ENCODE measurements at regions not wholly inside any gene's neighbourhood (a gene's known extent, or its start where the extent isn't known, plus 50 kb on each side); places are given as distances from the start of the nearest gene placed in this dataset.

- intact Hi-C loops (cut with DNase I): no loop called here
- no peaks in the 10 kb centered on the region for H3K4me1 ChIP-seq
- no peaks in the 10 kb centered on the region for H3K36me3 ChIP-seq
- DNase-seq (no peak), ATAC-seq (no peak)
- no peaks in the 10 kb centered on the region for H3K9me3 ChIP-seq
- no peak for TF ChIP-seq POLR2A (IDR thresholded peaks at IDR 0.05)
- TF ChIP-seq, protein P1, sequence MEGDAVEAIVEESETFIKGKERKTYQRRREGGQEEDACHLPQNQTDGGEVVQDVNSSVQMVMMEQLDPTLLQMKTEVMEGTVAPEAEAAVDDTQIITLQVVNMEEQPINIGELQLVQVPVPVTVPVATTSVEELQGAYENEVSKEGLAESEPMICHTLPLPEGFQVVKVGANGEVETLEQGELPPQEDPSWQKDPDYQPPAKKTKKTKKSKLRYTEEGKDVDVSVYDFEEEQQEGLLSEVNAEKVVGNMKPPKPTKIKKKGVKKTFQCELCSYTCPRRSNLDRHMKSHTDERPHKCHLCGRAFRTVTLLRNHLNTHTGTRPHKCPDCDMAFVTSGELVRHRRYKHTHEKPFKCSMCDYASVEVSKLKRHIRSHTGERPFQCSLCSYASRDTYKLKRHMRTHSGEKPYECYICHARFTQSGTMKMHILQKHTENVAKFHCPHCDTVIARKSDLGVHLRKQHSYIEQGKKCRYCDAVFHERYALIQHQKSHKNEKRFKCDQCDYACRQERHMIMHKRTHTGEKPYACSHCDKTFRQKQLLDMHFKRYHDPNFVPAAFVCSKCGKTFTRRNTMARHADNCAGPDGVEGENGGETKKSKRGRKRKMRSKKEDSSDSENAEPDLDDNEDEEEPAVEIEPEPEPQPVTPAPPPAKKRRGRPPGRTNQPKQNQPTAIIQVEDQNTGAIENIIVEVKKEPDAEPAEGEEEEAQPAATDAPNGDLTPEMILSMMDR (IDR thresholded peaks at IDR 0.05): no peak
- no peak overlapping the region for H3K27ac ChIP-seq
- WGBS (ENCODE audit: insufficient coverage, low coverage, low lambda C conversion rate, missing lambda C conversion rate): 61% methylated on average over 6 of the region's 6 CpGs
- no peaks in the 10 kb centered on the region for H3K27me3 ChIP-seq
- no peak overlapping the region for H3K4me3 ChIP-seq
Observed at GRCh38 chr12:53852061-53852460, 86.6 kb upstream of the HOXC13 start.

DNA sequence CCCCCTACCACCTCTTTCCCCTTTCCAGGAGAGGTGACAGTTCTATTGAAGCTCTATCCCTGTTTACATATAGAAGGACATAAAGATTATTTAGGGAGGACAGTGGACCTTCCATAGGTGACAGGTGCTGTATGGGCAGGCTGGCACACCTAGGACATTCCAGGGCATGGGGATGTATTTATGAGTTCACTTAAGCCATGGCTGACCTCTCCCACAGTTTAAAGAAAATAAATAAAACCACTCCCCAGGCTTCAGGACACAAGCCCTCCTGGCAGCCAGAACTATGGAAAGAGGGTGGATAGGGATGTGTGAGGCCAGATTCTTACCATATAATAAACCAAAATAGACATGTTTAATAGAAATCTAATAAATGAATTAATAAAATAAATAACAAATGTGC is 85.6 kb upstream of the HOXC13 start:
- no peak for ATAC-seq
- H3K36me3 ChIP-seq: no peaks in the 10 kb centered on the region
- H3K27ac ChIP-seq: no peak overlapping the region
- H3K4me3 ChIP-seq: no peak overlapping the region
- TF ChIP-seq, protein P1 (IDR thresholded peaks at IDR 0.05): no peak
- TF ChIP-seq POLR2A (IDR thresholded peaks at IDR 0.05): no peak
- no peak for DNase-seq
- intact Hi-C loops (cut with DNase I): no loop called here
- H3K27me3 ChIP-seq: no peaks in the 10 kb centered on the region
- H3K4me1 ChIP-seq: no peaks in the 10 kb centered on the region
- H3K9me3 ChIP-seq: no peaks in the 10 kb centered on the region

DNA sequence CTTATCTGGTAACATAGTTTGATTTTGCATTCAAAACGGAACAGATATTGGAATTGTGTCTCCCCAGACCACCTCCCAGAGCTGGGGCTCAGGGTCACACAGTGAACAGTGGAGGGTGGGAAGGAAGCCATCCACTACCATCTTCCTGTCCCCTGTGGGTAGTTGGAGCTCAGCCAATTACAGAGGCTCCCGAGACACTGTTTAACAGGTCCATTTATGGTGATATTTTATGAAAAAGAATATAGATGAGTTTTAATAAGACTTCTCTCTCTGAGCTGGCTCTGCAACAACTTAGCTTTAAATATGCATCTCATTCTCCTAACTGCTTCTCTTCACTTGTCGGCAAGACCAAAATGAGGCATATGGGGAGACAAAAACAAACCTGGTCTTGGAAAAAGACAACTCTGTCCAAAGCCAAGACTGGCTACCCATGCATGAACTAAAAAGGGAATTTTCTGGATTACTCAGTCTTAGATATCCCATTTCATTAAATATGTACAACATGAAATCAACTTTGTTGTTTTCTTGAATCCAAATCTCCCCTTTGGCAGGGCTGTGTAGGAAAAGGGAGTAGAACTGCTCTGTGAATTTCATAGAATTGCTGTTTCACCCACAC is 83.8 kb upstream of the HOXC13 start:
- TF ChIP-seq, protein P1 (IDR thresholded peaks at IDR 0.05): no peak
- TF ChIP-seq POLR2A (IDR thresholded peaks at IDR 0.05): no peak
- Histone ChIP-seq H3K27me3 (no peaks in the 10 kb centered on the region), H3K27ac (no peak overlapping the region), H3K36me3 (no peaks in the 10 kb centered on the region), H3K9me3 (no peaks in the 10 kb centered on the region), H3K4me1 (no peaks in the 10 kb centered on the region), H3K4me3 (no peak overlapping the region)
- intact Hi-C loops (cut with DNase I): no loop called here
- DNase-seq: no peak
- no peak for ATAC-seq
- WGBS (ENCODE audit: insufficient coverage, low coverage, low lambda C conversion rate, missing lambda C conversion rate): 51% methylated on average over 3 of the region's 3 CpGs

DNA sequence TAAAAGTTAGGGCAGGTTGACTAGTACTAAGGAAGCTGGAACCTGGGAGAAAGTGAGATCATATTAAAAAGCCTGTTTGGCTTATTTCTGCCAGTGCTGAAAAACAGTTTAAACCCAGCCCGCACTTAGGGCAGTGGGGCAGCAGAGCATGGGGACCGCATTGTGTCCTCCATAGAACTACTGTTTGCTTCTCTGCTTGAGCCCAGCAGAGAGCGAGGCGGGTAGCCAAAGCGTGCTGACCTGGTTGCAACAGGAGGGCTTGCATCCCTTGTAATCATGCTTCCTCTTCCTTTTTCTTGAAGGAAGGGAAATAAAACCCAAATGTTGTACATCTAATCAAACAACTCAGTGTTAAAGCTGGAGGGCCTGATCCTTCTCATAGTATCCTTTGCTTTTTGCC is 82.5 kb upstream of the HOXC13 start:
- no peak overlapping the region for H3K4me3 ChIP-seq
- intact Hi-C loops (cut with DNase I): no loop called here
- H3K27me3 ChIP-seq: no peaks in the 10 kb centered on the region
- TF ChIP-seq, protein P1 (IDR thresholded peaks at IDR 0.05): no peak
- no peak for TF ChIP-seq POLR2A (IDR thresholded peaks at IDR 0.05)
- ATAC-seq: no peak
- H3K36me3 ChIP-seq: no peaks in the 10 kb centered on the region
- H3K27ac ChIP-seq: no peak overlapping the region
- H3K9me3 ChIP-seq: no peaks in the 10 kb centered on the region
- 60% methylated on average over 3 of the region's 5 CpGs for WGBS (ENCODE audit: insufficient coverage, low coverage, low lambda C conversion rate, missing lambda C conversion rate)
- no peak for DNase-seq
- H3K4me1 ChIP-seq: no peaks in the 10 kb centered on the region

DNA sequence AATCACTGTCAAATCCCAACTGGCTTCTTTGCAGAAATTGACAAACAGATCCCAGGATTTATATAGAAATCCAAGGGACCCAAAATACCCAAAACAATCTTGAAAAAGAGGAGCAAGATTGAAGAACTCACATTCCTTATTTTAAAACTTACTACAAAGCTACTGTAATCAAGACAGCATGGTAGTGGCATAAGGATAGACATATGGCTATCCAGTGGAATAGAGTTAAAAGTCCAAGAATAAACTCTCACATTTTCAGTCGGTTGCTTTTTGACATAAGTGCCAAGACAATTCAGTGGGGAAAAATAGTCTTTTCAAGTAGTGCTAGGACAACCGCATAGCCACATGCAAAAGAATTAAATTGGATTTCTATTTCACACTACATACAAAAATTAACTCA is 81.0 kb upstream of the HOXC13 start:
- Histone ChIP-seq H3K36me3 (no peaks in the 10 kb centered on the region), H3K4me1 (no peaks in the 10 kb centered on the region), H3K27ac (no peak overlapping the region), H3K27me3 (no peaks in the 10 kb centered on the region), H3K9me3 (no peaks in the 10 kb centered on the region), H3K4me3 (no peak overlapping the region)
- TF ChIP-seq, protein P1 (IDR thresholded peaks at IDR 0.05): no peak
- no peak for TF ChIP-seq POLR2A (IDR thresholded peaks at IDR 0.05)
- 80% methylated on average over 2 of the region's 2 CpGs for WGBS (ENCODE audit: insufficient coverage, low coverage, low lambda C conversion rate, missing lambda C conversion rate)
- intact Hi-C loops (cut with DNase I): no loop called here
- DNase-seq (no peak), ATAC-seq (no peak)

All from right lobe of liver (tissue), 6 donors.